Epithelial cell of proximal tubule (primary cell): ENCODE measurements at regions not wholly inside any gene's neighbourhood (a gene's known extent, or its start where the extent isn't known, plus 50 kb on each side); places are given as distances from the start of the nearest gene placed in this dataset.

Source experiments
- DNase-seq: peaks from one replicate; pipeline ENCODE4 v3.0.0-alpha.2; 2011; ENCODE audit warnings: low read depth
- H3K4me3 ChIP-seq: 2 replicates; pipeline ENCODE4 v1.5.1; 2011; ENCODE audit warnings: low read depth, mild to moderate bottlenecking, low read length
- CTCF ChIP-seq: conservative IDR thresholded peaks from 2 replicates; pipeline ENCODE4 v1.5.1; 2012; ENCODE audit warnings: low read depth, mild to moderate bottlenecking, low read length

GRCh38 chr6:85948481-85948880 lies 305.8 kb upstream of the SYNCRIP start:
- TF ChIP-seq CTCF: no peak
- DNase-seq: no peak
- H3K4me3 ChIP-seq: no peak overlapping the region

GRCh38 chr6:85945459-85946185 lies 302.9 kb upstream of the SYNCRIP start:
- TF ChIP-seq CTCF: no peak
- no peak overlapping the region for H3K4me3 ChIP-seq
- DNase-seq: no peak

GRCh38 chr6:85944776-85945175 lies 302.1 kb upstream of the SYNCRIP start:
- DNase-seq: no peak

GRCh38 chr6:85942844-85943243 lies 300.2 kb upstream of the SYNCRIP start:
- DNase-seq: no peak
- H3K4me3 ChIP-seq: no peak overlapping the region
- TF ChIP-seq CTCF: no peak

More at GRCh38 chr6:85944776-85945175, 302.1 kb upstream of the SYNCRIP start:
- TF ChIP-seq CTCF: no peak
- no peak overlapping the region for H3K4me3 ChIP-seq

GRCh38 chr6:85936916-85937315 lies 294.2 kb upstream of the SYNCRIP start:
- H3K4me3 ChIP-seq: no peak overlapping the region
- no peak for TF ChIP-seq CTCF
- no peak for DNase-seq

GRCh38 chr6:85923013-85923430 lies 280.3 kb upstream of the SYNCRIP start:
- no peak overlapping the region for H3K4me3 ChIP-seq
- TF ChIP-seq CTCF: peak; percentile 83
- peak; percentile 32 for DNase-seq

- DNase-seq: peak; percentile 9
- no peak for TF ChIP-seq CTCF
- H3K4me3 ChIP-seq: no peak overlapping the region
Measured at GRCh38 chr6:85920782-85921181, 278.1 kb upstream of the SYNCRIP start.
